Motor neuron (in vitro differentiated cells): ENCODE measurements at regions not wholly inside any gene's neighbourhood (a gene's known extent, or its start where the extent isn't known, plus 50 kb on each side); places are given as distances from the start of the nearest gene placed in this dataset.

Experiments
- ATAC-seq, 8 experiments: fragments of 200-7000 bp; cut with Tn5 transposase; replicated peaks in 6 of 8; 2 replicates each; pipeline ENCODE4 v1.8.0; 2021; ENCODE audit warnings: mild to moderate bottlenecking in 8 of 8, moderate library complexity in 8 of 8
- H3K27ac ChIP-seq, 2 donors: fragments of 250-450 bp; sonication (Bioruptor Pico); 2 replicates each; pipeline ENCODE4 v1.9.0; 2021; ENCODE audit warnings: antibody characterized with exemption in 2 of 2, mild to moderate bottlenecking in 2 of 2, moderate library complexity in 1 of 2
- H3K4me1 ChIP-seq, 2 donors: fragments of 250-450 bp; sonication (Bioruptor Pico); replicated peaks in 1 of 2; 2 replicates each; pipeline ENCODE4 v1.6.1; 2021; ENCODE audit warnings: antibody characterized with exemption in 2 of 2, mild to moderate bottlenecking in 2 of 2, moderate library complexity in 1 of 2
- H3K4me3 ChIP-seq, 5 donors: fragments of 250-450 bp; sonication (Bioruptor Pico); 2 replicates each; pipeline ENCODE4 v1.9.0; 2021; ENCODE audit warnings: antibody characterized with exemption in 5 of 5, mild to moderate bottlenecking in 5 of 5, moderate library complexity in 4 of 5
- WGBS, 10 experiments: fragments of 450-650 bp; shearing (Covaris generic); methylation state at CpG; one replicate each; pipeline ENCODE4 v1.0.0; 2022; 5-methylcytosine and 5-hydroxymethylcytosine counted together
- in situ Hi-C, 9 experiments: fragments of 400-800 bp; cut with MboI; loops; one replicate each; pipeline ENCODE4 v1.15.0; 2021; ENCODE audit warnings: low sequenced_read_pairs in 9 of 9, low pct_unique_long_range_greater_than_20kb in 2 of 9; ENCODE audit not compliant: unreplicated experiment in 9 of 9

DNA sequence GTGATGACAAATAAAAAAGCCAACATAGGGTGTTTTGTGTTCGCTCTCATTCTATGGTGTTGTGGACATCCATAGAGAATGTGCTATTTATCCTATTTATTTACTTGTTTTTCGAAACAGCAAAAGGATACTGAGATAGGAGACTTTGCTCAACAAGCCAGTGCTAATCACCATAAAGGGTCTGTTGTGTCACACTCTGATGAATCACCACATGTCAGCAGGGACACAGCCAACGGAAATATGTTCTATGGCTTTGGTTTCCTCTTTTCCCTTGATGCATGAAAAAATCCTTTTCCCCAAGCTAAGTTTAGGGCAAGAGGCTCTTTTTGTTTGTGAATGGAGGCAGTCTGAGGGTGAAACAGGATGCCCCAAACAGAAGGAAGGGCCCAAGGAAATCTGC lies 154.3 kb downstream of the RNF152 start:
- WGBS, 10 experiments: 0 to 88% (median 73%) methylated on average over 1 to 3 of the region's 3 CpGs; no CpG with 5 or more reads in 1 of the 10 experiments
- Histone ChIP-seq H3K4me1 (peaks cover 23% of the 10 kb centered on the region in 2 donors), H3K4me3 (no peak overlapping the region), H3K27ac (no peak overlapping the region)
- peak in 5 of 8 experiments; percentile 21 to 71 (median 49) for ATAC-seq
- in situ Hi-C loops: no loop called here

- peaks cover 21 to 23% of the 10 kb centered on the region in 2 donors for H3K4me1 ChIP-seq
- in situ Hi-C loops: no loop called here
- no peak for ATAC-seq
- no peak overlapping the region for H3K27ac ChIP-seq
- WGBS, 10 experiments: 0 to 100% (median 86%) methylated on average over 1 of the region's 1 CpG; no CpG with 5 or more reads in 3 of the 10 experiments
- no peak overlapping the region for H3K4me3 ChIP-seq
Measured at GRCh38 chr18:61738042-61738441, 154.8 kb downstream of the RNF152 start.

DNA sequence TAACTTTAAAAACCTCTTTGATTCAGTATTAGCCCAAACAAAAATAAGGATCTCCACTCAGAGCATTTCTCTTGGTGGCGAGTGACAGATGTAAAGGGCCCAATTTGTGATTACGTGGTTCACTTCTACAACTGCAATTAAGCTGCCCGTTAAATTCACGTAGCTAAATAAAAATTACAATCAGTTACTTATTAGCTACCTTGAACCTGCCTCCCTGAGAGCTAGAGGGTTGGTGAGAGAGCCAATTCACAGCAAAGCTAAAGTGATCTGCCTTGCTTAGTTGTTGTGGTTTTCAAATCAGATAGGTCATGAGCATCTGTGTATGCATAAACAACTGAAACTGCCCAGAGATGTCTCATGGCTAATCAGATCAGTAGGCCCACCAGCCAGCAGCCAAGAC lies 156.7 kb downstream of the RNF152 start:
- 18 to 100% (median 88%) methylated on average over 1 to 4 of the region's 4 CpGs; no CpG with 5 or more reads in 2 of the 10 experiments for WGBS, 10 experiments
- Histone ChIP-seq H3K4me3 (no peak overlapping the region), H3K4me1 (peaks cover 21 to 23% of the 10 kb centered on the region in 2 donors), H3K27ac (no peak overlapping the region)
- in situ Hi-C loops: no loop called here
- ATAC-seq: no peak

DNA sequence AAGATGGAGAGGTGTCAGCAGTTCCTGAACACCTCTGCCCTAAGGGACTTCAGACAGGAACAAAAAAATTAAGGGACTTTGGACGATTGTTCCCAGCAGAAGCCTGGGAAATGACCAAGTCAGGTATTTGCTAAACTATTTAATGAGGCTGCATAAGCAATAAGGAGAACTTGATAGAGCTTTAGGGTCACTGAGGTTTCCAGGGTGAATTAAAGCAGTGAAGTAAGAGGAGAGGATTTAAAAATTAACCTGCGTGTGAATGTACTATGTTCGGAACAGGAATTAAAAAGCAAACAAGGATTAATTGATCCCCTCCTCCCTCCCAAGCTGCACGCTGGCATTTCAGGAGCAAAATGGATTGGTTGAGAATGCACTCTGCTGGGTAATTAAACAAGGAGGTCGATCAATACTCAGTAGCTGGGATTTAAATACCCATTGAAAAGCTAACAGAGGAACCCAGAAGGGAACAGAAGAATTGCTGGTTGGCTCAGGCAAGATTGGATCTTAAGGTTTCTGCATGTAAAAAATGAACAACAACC lies 157.2 kb downstream of the RNF152 start:
- WGBS, 10 experiments: 0 to 81% (median 26%) methylated on average over 1 to 5 of the region's 5 CpGs; no CpG with 5 or more reads in 1 of the 10 experiments
- H3K4me1 ChIP-seq: peaks cover 21 to 23% of the 10 kb centered on the region in 2 donors
- peak in 2 of 8 experiments; percentile 16 to 44 for ATAC-seq
- H3K27ac ChIP-seq: no peak overlapping the region
- no peak overlapping the region for H3K4me3 ChIP-seq
- in situ Hi-C loops: no loop called here

GRCh38 chr18:61734396-61734795 lies 158.4 kb downstream of the RNF152 start:
- H3K4me3 ChIP-seq: no peak overlapping the region
- peak in 1 of 8 experiments; percentile 8 for ATAC-seq
- in situ Hi-C loops: no loop called here
- H3K27ac ChIP-seq: no peak overlapping the region
- WGBS, 10 experiments: 40 to 80% (median 58%) methylated on average over 1 to 3 of the region's 3 CpGs; no CpG with 5 or more reads in 3 of the 10 experiments
- peaks cover 21 to 23% of the 10 kb centered on the region in 2 donors for H3K4me1 ChIP-seq

DNA sequence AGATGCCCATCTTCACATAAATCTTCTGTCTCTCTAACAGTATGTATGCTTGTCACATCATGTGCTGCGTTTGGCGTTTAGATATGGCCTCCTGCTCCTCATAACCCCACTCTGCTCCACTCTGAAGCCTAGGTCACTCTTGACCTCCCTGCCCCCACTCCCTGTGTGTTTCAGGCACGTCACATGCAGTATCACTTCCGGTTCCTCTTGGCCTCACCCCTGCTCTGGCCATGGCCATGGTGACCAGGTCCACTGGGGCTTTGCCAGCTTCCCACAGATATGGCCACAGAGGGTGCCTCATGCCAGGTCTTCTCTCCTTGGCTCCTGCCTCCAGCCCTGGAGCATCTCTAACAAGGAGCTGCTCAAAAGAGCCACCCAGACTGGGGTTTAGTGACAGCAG lies 160.0 kb downstream of the RNF152 start:
- Histone ChIP-seq H3K4me1 (peaks cover 19 to 23% of the 10 kb centered on the region in 2 donors), H3K27ac (no peak overlapping the region), H3K4me3 (no peak overlapping the region)
- no peak for ATAC-seq
- in situ Hi-C loops: no loop called here
- 52 to 100% (median 75%) methylated on average over 2 to 4 of the region's 4 CpGs; no CpG with 5 or more reads in 4 of the 10 experiments for WGBS, 10 experiments

- in situ Hi-C loops: no loop called here
- no peak for ATAC-seq
- Histone ChIP-seq H3K27ac (no peak overlapping the region), H3K4me1 (peaks cover 19 to 23% of the 10 kb centered on the region in 2 donors), H3K4me3 (no peak overlapping the region)
- 0 to 100% (median 74%) methylated on average over 1 to 6 of the region's 9 CpGs for WGBS, 10 experiments
Measured at GRCh38 chr18:61731693-61732376, 161.0 kb downstream of the RNF152 start.

DNA sequence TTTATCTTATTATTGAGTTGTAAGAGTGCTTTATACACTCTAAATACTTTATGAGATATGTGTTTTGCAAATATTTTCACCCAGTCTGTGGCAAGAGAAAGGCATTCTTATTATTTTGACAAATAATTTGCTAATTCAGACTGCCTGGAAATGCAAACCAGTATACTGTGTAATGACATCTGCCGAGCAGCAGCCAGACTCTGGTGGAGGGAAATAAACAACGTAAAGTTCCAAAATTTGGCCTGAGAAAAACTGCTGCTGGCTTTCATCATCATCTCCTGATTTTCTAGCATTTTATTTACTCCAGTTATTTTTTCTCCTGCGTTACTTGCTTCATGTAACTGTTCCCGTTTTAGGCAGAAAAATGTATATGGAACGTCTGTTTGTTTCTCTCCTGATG lies 161.6 kb downstream of the RNF152 start:
- peak in 3 of 8 experiments; percentile 34 to 73 (median 68) for ATAC-seq

GRCh38 chr18:61729322-61729721 lies 163.5 kb downstream of the RNF152 start:
- H3K4me3 ChIP-seq: no peak overlapping the region
- peak in 1 of 8 experiments; percentile 84 for ATAC-seq
- in situ Hi-C loops: no loop called here
- H3K4me1 ChIP-seq: peaks cover 8% of the 10 kb centered on the region in 2 donors
- no peak overlapping the region for H3K27ac ChIP-seq

More for the DNA sequence above, 161.6 kb downstream of the RNF152 start:
- no peak overlapping the region for H3K4me3 ChIP-seq
- H3K4me1 ChIP-seq: peaks cover 19 to 22% of the 10 kb centered on the region in 2 donors
- WGBS, 10 experiments: 0 to 94% (median 72%) methylated on average over 1 to 5 of the region's 5 CpGs
- in situ Hi-C loops: no loop called here
- no peak overlapping the region for H3K27ac ChIP-seq

DNA sequence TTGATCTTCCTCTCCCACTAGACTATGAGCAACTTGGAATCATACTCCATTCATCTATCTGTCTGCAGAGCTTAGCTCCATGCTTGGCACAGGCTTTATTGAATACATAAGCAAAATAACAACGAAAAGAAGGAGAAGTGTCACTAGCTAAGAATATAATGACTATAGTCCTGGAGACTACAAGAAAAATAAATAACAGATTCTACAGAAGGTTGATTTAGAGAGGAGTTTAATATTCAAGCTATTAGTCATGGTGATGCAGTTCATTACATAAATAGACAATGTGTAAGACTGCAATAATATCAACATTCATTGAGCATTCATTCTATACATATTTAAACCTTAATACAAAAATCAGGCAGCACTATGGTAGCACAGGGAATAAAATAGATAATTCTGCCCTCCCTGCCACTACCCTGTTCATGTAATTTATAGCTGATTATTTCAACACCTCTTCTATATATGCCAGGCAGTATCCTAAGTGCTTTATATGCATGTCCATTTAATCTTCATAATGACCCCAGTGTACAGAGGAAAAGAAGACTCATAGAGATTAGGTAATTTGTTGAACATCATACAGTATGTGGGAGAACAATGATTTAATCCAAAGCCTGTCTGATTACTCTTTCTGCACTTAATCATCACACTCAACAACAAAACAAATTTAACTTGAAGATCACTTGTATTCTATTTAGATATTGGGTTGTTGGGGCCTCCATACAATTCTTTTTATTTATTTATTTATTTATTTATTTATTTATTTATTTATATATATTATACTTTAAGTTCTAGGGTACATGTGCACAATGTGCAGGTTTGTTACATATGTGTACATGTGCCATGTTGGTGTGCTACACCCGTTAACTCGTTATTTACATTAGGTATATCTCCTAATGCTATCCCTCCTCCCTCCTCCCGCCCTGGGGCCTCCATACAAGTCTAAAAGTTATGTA lies 165.3 kb downstream of the RNF152 start:
- 42 to 100% (median 86%) methylated on average over 1 to 4 of the region's 4 CpGs; no CpG with 5 or more reads in 1 of the 10 experiments for WGBS, 10 experiments
- in situ Hi-C loops: no loop called here
- Histone ChIP-seq H3K27ac (no peak overlapping the region), H3K4me1 (no peaks in the 10 kb centered on the region), H3K4me3 (no peak overlapping the region)
- peak in 5 of 8 experiments; percentile 62 to 98 (median 71) for ATAC-seq

DNA sequence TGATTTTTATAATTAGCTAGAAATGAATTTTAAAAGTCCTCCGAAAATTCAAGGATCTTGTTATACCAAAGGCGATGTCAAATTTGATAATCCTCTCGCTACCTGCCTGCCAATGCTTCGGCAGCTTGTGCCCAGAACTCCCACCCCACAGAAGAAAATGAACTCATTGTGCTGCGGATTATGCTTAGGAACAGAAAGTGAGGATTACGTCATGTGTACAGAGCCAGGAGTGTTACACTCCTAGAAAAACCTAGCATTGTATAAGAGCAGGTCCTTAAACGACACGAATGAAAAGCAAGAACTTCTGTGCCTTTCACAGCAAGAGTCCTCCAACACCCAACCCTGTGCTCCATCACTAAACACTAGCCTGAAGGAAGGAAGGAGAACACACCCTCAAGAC lies 168.3 kb downstream of the RNF152 start:
- no peak for ATAC-seq
- Histone ChIP-seq H3K27ac (no peak overlapping the region), H3K4me1 (no peaks in the 10 kb centered on the region), H3K4me3 (no peak overlapping the region)
- in situ Hi-C loops: no loop called here
- 53 to 90% (median 81%) methylated on average over 1 to 8 of the region's 8 CpGs; no CpG with 5 or more reads in 2 of the 10 experiments for WGBS, 10 experiments

DNA sequence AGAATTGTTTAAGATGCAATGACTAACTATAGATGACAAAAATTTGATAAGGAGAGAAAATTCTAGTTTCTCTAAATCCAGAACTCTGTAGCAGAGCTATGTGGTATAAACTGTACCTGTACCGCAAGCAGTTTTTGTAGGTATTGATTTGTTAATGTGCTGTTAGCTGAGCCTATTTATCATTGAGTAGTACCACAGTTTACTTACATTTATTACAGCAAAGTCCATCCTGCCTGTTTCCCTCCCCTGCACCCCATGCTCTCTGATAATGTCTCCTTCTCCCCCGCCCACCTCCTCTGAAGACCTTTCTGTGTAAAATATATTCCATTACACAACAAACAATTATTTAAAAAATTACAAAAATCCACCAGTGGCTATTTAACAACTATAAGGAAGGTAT lies 170.6 kb downstream of the RNF152 start:
- H3K4me3 ChIP-seq: no peak overlapping the region
- H3K27ac ChIP-seq: no peak overlapping the region
- 50 to 100% (median 79%) methylated on average over 1 to 2 of the region's 2 CpGs; no CpG with 5 or more reads in 4 of the 10 experiments for WGBS, 10 experiments
- ATAC-seq: no peak
- in situ Hi-C loops: no loop called here
- H3K4me1 ChIP-seq: no peaks in the 10 kb centered on the region

GRCh38 chr18:61720496-61720895 lies 172.3 kb downstream of the RNF152 start:
- Histone ChIP-seq H3K4me3 (no peak overlapping the region), H3K4me1 (no peaks in the 10 kb centered on the region), H3K27ac (no peak overlapping the region)
- in situ Hi-C loops: no loop called here
- no peak for ATAC-seq
- whole genome bisulfite sequencing, 10 experiments: 64 to 88% (median 80%) methylated on average over 1 to 5 of the region's 5 CpGs; no CpG with 5 or more reads in 2 of the 10 experiments
